HepG2 (cell line): ENCODE measurements at regions not wholly inside any gene's neighbourhood (a gene's known extent, or its start where the extent isn't known, plus 50 kb on each side); places are given as distances from the start of the nearest gene placed in this dataset.

ENCODE experiments used
- CCDC6 ChIP-seq: sonication (generic); formaldehyde crosslinking; IDR thresholded peaks from 2 replicates; pipeline ENCODE4 v1.8.1; 2022; ENCODE audit warnings: mild to moderate bottlenecking, missing genetic modification reagents, moderate library complexity
- ISL2 ChIP-seq: sonication (generic); formaldehyde crosslinking; IDR thresholded peaks from 2 replicates; pipeline ENCODE4 v1.5.0; 2020; ENCODE audit warnings: missing genetic modification reagents
- KLF16 ChIP-seq, 2 experiments: sonication (generic) in 1 of 2; formaldehyde crosslinking in 1 of 2; IDR thresholded peaks; 2 replicates each; pipeline versions ENCODE4 v1.6.1 to v1.8.0; 2016 to 2023; ENCODE audit warnings: missing genetic modification reagents in 2 of 2, missing compliant biosample characterization in 1 of 2
- RFX1 ChIP-seq: fragments of 450-650 bp; IDR thresholded peaks from 2 replicates; pipeline ENCODE4 v1.6.1; 2017

DNA sequence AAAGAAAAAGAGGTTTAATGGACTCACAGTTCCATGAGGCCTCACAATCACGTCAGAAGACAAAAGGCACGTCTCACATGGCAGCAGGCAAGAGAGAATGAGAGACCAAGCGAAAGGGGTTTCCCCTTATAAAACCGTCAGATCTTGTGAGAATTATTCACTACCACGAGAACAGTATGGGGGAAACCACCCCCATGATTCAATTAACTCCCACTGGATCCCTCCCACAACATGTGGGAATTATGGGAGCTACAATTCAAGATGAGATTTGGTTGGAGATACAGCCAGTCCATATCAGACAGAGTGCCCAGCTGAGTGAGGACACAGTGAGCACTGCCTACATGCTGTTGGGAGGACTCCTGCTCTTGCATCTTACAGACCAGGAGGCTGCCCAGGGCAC lies 148.4 kb downstream of the TEX36 start:
- TF ChIP-seq CCDC6 (CRISPR knock-in tag) (no peak), RFX1 (no peak), ISL2 (CRISPR knock-in tag) (no peak), KLF16 (CRISPR knock-in tag; IDR thresholded peaks at IDR 0.05) (no peak)
